HUES48 (cell line): ENCODE measurements at regions not wholly inside any gene's neighbourhood (a gene's known extent, or its start where the extent isn't known, plus 50 kb on each side); places are given as distances from the start of the nearest gene placed in this dataset.

ENCODE experiments used
- H3K27ac ChIP-seq: one replicate; pipeline ENCODE4 v1.7.0; 2013; ENCODE audit warnings: low read depth, low read length, inconsistent platforms
- H3K27me3 ChIP-seq: 2 replicates; pipeline ENCODE4 v1.6.1; 2013; ENCODE audit warnings: mild to moderate bottlenecking, low read length; ENCODE audit not compliant: control insufficient read depth, insufficient read depth
- H3K36me3 ChIP-seq: 2 replicates; pipeline ENCODE4 v1.6.1; 2013; ENCODE audit warnings: low read length; ENCODE audit not compliant: control insufficient read depth, insufficient read depth
- H3K4me1 ChIP-seq: 2 replicates; pipeline ENCODE4 v1.6.1; 2013; ENCODE audit warnings: mild to moderate bottlenecking, low read length; ENCODE audit not compliant: control insufficient read depth, insufficient read depth
- H3K4me3 ChIP-seq: 2 replicates; pipeline ENCODE4 v1.5.1; 2013; ENCODE audit warnings: mild to moderate bottlenecking, low read depth, low read length
- H3K9ac ChIP-seq: 2 replicates; pipeline ENCODE4 v1.6.1; 2013; ENCODE audit warnings: mild to moderate bottlenecking, low read depth, low read length, moderate library complexity
- H3K9me3 ChIP-seq: 2 replicates; pipeline ENCODE4 v1.6.1; 2013; ENCODE audit warnings: low read length; ENCODE audit not compliant: control insufficient read depth, insufficient read depth

GRCh38 chr18:64449434-64449833 lies 300.5 kb upstream of the LINC00305 start:
- Histone ChIP-seq H3K27me3 (no peaks in the 10 kb centered on the region), H3K27ac (no peak overlapping the region), H3K36me3 (no peaks in the 10 kb centered on the region)

GRCh38 chr18:64444819-64445218 lies 295.9 kb upstream of the LINC00305 start:
- no peak overlapping the region for H3K9ac ChIP-seq
- no peaks in the 10 kb centered on the region for H3K9me3 ChIP-seq
- H3K4me3 ChIP-seq, result no peak overlapping the region
- no peaks in the 10 kb centered on the region for H3K36me3 ChIP-seq
- H3K27ac ChIP-seq, result no peak overlapping the region
- no peaks in the 10 kb centered on the region for H3K27me3 ChIP-seq
- peaks cover 12% of the 10 kb centered on the region for H3K4me1 ChIP-seq

More at GRCh38 chr18:64449434-64449833, 300.5 kb upstream of the LINC00305 start:
- Histone ChIP-seq H3K4me3 (no peak overlapping the region), H3K9me3 (no peaks in the 10 kb centered on the region), H3K4me1 (peaks cover 7% of the 10 kb centered on the region), H3K9ac (no peak overlapping the region)

- no peaks in the 10 kb centered on the region for H3K36me3 ChIP-seq
- H3K4me3 ChIP-seq, result no peak overlapping the region
- H3K4me1 ChIP-seq, result no peaks in the 10 kb centered on the region
- H3K27me3 ChIP-seq, result no peaks in the 10 kb centered on the region
- H3K27ac ChIP-seq, result no peak overlapping the region
- H3K9ac ChIP-seq, result no peak overlapping the region
- peaks cover 2% of the 10 kb centered on the region for H3K9me3 ChIP-seq
Measured at GRCh38 chr18:64438178-64438577, 289.3 kb upstream of the LINC00305 start.

GRCh38 chr18:64436111-64436510 lies 287.2 kb upstream of the LINC00305 start:
- no peaks in the 10 kb centered on the region for H3K4me1 ChIP-seq
- H3K4me3 ChIP-seq, result no peak overlapping the region
- H3K27me3 ChIP-seq, result no peaks in the 10 kb centered on the region
- peaks cover 3% of the 10 kb centered on the region for H3K9me3 ChIP-seq
- no peak overlapping the region for H3K9ac ChIP-seq
- no peak overlapping the region for H3K27ac ChIP-seq
- H3K36me3 ChIP-seq, result no peaks in the 10 kb centered on the region

- H3K27ac ChIP-seq, result no peak overlapping the region
- H3K4me1 ChIP-seq, result peaks cover 22% of the 10 kb centered on the region
- no peaks in the 10 kb centered on the region for H3K36me3 ChIP-seq
- H3K9ac ChIP-seq, result no peak overlapping the region
- H3K27me3 ChIP-seq, result no peaks in the 10 kb centered on the region; the same call in 1 of the 2 replicates
- H3K4me3 ChIP-seq, result no peak overlapping the region
- H3K9me3 ChIP-seq, result peaks cover 2% of the 10 kb centered on the region
Measured at GRCh38 chr18:64419156-64419555, 270.3 kb upstream of the LINC00305 start.

GRCh38 chr18:64416990-64417389 lies 268.1 kb upstream of the LINC00305 start:
- Histone ChIP-seq H3K9me3 (no peaks in the 10 kb centered on the region), H3K9ac (no peak overlapping the region), H3K4me1 (peaks cover 22% of the 10 kb centered on the region), H3K4me3 (0 out of 2 replicates have a peak overlapping the region, but pooled peaks have one; percentile 11), H3K27me3 (no peaks in the 10 kb centered on the region; the same call in 1 of the 2 replicates), H3K36me3 (no peaks in the 10 kb centered on the region), H3K27ac (peak overlapping the region; percentile 71)

GRCh38 chr18:64415218-64415617 lies 266.3 kb upstream of the LINC00305 start:
- H3K27me3 ChIP-seq, result no peaks in the 10 kb centered on the region; the same call in 1 of the 2 replicates
- no peaks in the 10 kb centered on the region for H3K36me3 ChIP-seq
- no peaks in the 10 kb centered on the region for H3K9me3 ChIP-seq
- no peak overlapping the region for H3K4me3 ChIP-seq
- peaks cover 26% of the 10 kb centered on the region for H3K4me1 ChIP-seq
- H3K9ac ChIP-seq, result no peak overlapping the region
- no peak overlapping the region for H3K27ac ChIP-seq

GRCh38 chr18:64410685-64411084 lies 261.8 kb upstream of the LINC00305 start:
- Histone ChIP-seq H3K36me3 (no peaks in the 10 kb centered on the region), H3K27me3 (no peaks in the 10 kb centered on the region), H3K9ac (no peak overlapping the region), H3K27ac (no peak overlapping the region), H3K9me3 (no peaks in the 10 kb centered on the region), H3K4me3 (no peak overlapping the region), H3K4me1 (peaks cover 4% of the 10 kb centered on the region; the same call in 1 of the 2 replicates)

- Histone ChIP-seq H3K9me3 (no peaks in the 10 kb centered on the region), H3K27ac (no peak overlapping the region), H3K4me3 (no peak overlapping the region), H3K27me3 (no peaks in the 10 kb centered on the region), H3K9ac (no peak overlapping the region), H3K4me1 (peaks cover 4% of the 10 kb centered on the region; the same call in 1 of the 2 replicates), H3K36me3 (no peaks in the 10 kb centered on the region)
Measured at GRCh38 chr18:64409511-64409910, 260.6 kb upstream of the LINC00305 start.

GRCh38 chr18:64407606-64408005 lies 258.7 kb upstream of the LINC00305 start:
- H3K9ac ChIP-seq, result no peak overlapping the region
- no peak overlapping the region for H3K4me3 ChIP-seq
- no peak overlapping the region for H3K27ac ChIP-seq
- peaks cover 4% of the 10 kb centered on the region; the same call in 1 of the 2 replicates for H3K4me1 ChIP-seq
- H3K36me3 ChIP-seq, result no peaks in the 10 kb centered on the region
- no peaks in the 10 kb centered on the region for H3K9me3 ChIP-seq
- no peaks in the 10 kb centered on the region for H3K27me3 ChIP-seq

GRCh38 chr18:64405161-64405560 lies 256.3 kb upstream of the LINC00305 start:
- Histone ChIP-seq H3K27me3 (no peaks in the 10 kb centered on the region), H3K9ac (no peak overlapping the region), H3K27ac (no peak overlapping the region), H3K4me3 (no peak overlapping the region), H3K4me1 (0 out of 2 replicates have a peak, but pooled peaks cover 5% of the 10 kb centered on the region), H3K9me3 (no peaks in the 10 kb centered on the region), H3K36me3 (no peaks in the 10 kb centered on the region)
